Activated CD8-positive, alpha-beta memory T cell treated with anti-CD3 and anti-CD28 coated beads, Interleukin-2, amount 50 U/mL, for 24 hours (primary cell): ENCODE measurements at regions not wholly inside any gene's neighbourhood (a gene's known extent, or its start where the extent isn't known, plus 50 kb on each side); places are given as distances from the start of the nearest gene placed in this dataset.

Experiments
- DNase-seq: peaks from one replicate; pipeline ENCODE4 v3.0.0-alpha.2; 2020; ENCODE audit errors: extremely low read depth

DNA sequence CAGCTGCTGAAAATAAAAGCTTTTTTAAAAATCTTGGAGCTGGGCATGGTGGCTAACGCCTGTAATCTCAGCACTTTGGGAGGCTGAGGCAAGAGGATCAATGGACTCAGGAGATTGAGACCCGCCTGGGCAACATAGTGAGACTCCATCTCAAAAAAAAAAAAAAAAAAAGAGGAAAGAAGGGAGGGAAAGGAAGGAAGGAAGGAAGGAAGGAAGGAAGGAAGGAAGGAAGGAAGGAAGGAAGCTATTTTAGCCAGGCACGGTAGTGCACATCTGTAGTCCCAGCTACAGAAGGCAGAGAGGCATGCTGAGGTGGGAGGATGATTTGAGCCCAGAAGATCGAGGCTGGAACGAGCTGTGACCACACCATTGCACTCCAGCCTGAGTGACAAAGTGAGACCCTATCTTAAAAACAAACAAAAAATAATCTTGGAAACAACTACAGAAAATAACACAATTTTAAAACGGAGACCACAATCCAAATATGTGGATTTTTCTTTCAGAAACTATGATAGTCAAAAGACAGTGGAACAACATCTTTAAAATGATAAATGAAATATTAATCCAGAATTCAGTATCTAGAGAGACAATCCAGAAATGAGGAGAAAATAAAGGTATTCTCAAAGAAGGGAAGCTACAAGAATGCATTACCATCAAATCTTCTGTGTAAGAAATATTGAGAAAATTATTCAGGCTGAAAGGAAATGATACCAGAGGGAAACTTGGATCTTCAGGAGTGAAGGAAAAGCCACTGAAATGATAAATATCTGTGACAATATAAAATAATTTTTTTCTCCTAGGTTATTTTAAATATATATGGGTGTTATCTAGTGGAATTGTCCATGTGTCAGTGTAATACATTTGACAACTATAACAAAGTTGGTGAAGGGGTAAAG, 182.0 kb downstream of the GPX5 start:
- DNase-seq = no peak

DNA sequence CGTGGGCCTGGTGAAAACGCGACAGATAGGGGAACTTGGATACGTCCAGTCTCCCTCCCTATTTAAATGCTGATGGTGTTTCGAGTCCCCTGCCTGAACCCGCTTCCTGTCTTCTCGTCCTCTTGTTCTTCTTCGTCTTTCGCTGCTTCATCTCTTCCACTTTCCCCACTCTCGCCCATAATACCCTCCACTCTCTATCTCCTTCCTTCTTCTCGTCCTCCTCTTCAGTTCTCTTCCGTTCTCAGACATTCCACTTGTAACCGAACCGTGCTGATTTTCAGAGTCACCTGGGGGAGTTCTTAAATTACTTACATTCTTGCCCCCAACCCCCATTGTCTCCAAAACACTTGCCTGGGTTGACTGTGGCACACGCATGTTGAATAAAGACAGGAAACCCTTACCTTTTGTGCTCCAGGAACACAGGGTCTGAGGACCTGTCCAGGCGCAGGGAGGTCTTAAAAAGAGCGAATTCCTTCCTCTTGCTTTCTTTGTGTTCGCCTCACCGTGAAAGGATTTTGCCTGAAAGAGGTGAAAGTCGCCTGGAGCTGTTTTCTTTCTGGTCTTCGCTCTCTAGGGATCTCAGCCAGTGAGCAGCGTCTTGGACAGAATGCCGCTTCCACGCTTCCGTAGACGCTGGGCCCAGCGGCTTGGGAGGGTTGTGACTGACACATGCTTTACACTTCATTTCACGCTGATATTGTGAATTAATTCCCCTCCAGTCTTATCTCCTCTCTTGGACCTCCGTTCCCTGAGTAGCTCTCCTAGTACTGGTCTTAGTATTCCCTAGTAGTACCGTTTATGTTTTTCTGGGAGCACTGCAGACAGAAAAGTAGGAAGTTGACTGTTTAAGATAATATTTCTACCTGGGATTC, 184.0 kb downstream of the GPX5 start:
- DNase-seq = no peak

DNA sequence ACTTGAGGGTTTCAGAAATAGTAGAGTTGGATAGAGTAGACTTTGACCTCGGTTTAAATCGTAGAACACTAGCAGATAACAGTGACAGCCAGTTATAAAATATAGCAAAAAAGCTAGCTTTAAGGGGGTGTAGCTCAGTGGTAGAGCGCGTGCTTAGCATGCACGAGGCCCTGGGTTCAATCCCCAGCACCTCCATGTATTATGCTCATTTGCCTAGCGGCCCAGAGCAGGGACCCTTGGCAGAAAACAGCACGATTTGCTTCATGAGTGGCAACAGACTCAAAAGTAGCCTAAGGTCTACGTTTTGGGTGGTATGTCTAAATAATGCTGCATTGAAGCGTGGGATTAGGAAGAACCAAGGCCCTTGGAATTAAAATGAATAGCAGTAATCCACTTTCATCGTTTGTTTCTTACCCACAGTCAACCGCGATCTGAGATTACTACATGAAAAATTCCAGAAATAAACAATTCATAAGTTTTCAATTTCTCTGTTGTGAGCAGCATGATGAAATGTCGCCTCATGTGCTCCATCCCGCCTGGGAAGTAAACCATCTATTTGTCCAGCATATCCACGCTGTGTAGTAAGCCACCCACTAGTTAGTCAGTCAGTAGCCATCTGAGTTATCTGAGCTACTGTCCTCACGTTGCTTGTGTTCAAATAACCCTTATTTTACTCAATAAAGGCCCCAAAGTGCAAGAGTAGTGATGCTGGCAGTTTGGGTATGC, 184.9 kb downstream of the GPX5 start:
- no peak for DNase-seq

DNA sequence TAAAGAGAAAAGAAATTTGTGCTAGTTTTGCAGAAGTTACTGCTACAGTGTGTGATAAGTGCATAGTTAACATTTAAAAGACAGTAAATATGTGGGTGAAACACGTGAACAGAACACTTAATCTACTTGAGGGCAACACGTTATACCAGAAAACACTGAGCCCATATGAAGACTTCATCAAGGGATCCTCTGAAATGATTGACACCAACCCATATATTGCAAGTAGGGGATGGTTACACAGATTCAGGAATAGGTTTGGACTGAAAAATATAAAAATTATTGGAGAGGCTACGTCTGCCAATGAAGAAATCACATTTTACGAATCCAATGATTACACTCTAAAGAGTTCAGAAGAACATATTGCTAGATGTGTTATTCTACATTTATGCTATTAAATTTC, 185.6 kb downstream of the GPX5 start:
- DNase-seq = no peak

DNA sequence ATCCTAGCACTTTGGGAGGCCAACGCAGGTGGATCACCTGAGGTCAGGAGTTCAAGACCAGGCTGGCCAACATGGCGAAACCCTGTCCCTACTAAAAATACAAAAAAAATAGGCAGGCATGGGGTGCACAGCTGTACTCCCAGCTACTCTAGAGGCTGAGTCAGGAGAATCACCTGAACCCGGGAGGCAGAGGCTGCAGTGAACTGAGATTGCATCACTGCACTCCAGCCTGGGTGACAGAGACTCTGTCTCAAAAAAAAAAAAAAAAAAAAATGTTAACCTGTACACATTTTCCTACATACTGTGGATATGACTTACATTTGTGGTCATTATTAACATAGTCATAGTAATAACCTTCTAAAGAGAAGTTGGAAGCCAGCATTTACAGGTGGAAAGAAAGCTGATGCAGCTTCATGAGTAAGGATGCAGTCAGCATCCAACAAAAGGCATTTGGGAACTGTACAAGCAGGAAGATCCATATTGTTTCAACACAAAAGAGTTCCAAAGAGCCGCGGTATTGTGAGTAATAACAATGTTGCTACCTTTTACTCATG, 186.2 kb downstream of the GPX5 start:
- DNase-seq = no peak

DNA sequence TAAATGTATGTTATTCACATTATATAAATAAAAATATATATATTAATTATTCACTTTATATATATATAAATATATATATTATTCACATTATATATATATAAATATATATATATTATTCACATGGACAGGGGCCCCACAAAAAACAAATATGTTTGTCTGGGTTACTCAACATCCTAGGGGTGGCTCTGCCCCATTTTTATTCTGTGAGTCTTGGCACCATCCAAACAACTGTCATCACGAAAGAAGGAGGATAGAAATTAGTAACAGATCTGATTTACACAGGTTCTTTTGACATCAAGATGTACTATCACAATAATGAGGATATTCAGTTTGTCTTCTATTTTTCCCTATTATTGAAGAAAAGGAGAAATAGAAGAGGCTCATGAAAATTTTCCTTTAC, 187.3 kb downstream of the GPX5 start:
- DNase-seq = no peak

DNA sequence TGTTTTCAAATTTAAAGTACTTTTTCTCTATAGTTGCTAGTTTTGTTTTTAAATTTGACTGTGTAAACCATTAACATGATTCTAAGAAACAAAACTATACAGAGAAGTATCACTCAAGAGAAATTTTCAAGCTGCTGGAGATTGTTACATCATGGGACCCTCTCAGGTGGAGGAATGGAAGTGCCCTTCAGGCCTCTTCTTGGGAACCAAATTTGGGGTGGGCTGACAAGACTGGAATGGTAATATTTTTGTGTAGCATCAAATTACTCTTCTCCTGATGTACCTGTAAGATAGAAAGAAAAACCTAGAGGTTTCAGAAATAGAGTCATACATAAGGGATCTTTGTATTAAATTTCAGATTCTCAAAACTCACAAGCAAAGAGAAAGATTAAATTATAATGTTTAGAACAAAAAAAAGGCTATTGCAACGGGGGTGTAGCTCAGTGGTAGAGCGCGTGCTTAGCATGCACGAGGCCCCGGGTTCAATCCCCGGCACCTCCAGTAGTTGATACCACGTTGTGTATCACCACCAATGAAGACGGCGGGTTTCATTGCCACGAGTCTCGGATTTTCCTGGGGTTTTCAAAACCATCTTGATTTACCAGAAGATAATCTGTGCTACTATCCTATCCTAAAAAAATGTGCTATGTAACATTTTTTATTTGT, 193.7 kb downstream of the GPX5 start:
- DNase-seq = peak; percentile 13

DNA sequence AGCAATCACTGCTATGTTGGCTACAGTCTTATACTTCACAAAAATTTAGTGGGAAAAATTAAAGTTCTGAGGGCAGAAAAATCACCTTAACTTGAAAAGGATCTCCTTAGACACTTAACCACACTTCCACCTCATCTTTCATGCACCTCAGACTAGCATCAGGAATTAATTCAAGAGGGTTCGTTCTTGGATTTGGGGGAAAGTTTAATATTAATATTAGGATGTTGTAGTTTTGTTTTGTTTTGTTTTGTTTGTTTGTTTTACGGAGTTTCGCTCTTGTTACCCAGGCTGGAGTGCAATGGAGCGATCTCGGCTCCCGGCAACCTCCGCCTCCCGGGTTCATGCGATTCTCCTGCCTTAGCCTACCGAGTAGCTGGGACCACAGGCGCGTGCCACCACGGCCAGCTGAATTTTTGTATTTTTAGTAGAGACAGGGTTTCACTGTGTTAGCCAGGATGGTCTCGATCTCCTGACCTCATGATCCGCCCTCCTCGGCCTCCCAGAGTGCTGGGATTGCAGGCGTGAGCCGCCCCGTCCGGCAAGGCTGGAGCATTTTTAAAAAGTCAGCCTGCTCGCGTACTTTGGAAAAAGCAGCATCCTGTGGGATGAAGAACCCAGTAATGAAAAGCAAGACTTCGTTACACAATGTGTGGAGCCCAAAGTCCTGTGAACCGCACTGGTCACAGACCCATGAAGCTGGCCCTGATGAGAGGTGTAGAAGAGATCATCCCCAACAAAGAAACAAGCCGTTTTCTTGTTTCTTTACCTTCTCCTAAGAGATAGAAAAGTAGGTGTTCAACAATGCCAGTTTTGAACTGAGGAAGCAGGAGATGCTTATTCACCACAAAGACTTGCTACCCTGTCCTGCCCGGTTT, 194.9 kb downstream of the GPX5 start:
- DNase-seq = no peak

DNA sequence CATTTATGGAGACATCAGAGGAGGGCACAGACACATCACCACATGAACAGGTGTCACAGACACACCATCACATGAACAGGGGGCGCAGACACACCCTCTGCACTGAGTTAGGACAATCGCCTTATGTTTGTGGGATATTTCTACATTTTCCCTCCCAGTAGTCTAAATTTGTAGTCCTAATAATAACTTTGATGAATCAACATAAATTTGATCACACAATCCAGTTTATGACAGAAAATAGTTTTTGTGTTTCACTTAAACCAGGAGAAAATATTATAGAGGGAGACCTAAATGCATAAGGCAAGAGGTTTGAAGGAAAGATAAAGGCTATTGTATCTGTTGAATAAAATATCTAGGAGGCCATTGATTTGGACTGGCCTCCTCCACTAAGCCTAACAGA, 195.7 kb downstream of the GPX5 start:
- no peak for DNase-seq

DNA sequence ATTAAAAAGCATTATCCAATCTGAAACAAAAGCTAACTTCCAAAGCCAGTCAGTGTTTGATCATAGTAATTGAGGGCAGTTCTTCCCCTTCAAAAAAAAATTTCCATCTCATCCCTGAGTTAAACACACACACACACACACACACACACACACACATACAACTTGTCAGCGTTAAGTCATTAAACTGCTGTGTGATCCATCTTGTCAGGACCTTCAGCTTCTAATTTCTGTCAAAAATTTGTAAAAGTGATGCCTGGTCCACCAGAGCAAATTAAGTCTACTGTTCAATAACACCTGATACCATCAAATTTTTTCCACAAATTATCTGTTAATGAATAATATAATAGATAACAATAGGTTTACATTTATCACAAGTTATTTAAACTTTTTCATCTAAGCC, 198.7 kb downstream of the GPX5 start:
- no peak for DNase-seq

DNA sequence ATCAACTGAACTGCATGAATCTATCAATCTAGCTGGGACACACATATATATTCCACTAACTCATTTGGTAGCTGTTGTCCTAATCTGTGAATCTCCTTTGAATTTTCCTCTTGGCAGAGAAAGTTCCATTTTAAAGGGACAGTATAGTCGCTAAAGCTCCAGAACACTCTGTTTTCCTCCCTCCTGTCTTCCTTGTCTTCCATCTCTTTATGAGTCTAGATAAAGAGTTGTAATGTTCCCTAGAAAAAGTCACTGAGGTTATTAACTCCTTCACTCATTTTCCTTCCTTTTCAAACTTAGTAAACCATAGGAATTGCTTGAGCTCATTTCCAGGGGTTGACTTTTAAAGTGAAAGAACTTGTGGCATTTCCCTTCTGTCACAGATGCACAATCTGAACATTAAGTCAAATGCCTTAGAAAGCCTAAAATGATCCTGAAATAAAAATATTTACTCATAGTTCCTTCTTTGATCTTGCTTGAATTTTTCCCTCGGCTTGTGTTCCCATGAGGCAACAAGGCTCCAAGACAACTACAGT, 198.4 kb downstream of the TRIM27 start:
- no peak for DNase-seq

DNA sequence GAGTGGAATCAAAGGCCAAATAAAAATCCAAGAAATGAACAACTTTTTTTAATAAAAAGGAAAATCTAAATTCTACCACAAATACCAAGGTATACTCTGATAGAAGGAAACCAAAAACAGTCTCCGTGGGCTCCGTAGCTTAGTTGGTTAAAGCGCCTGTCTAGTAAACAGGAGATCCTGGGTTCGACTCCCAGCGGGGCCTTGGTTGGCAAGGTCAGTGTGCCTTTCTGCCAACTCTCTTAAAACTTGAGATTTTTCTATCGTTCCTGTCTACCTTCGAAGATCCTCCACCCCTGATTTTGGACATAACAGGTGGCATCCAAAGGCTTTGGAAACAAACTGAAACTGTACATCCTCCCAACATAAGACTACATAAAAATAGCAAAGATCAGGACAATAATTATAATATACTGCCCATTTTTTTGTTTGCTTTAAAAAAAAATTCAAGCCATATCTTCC, 197.9 kb downstream of the TRIM27 start:
- no peak for DNase-seq

DNA sequence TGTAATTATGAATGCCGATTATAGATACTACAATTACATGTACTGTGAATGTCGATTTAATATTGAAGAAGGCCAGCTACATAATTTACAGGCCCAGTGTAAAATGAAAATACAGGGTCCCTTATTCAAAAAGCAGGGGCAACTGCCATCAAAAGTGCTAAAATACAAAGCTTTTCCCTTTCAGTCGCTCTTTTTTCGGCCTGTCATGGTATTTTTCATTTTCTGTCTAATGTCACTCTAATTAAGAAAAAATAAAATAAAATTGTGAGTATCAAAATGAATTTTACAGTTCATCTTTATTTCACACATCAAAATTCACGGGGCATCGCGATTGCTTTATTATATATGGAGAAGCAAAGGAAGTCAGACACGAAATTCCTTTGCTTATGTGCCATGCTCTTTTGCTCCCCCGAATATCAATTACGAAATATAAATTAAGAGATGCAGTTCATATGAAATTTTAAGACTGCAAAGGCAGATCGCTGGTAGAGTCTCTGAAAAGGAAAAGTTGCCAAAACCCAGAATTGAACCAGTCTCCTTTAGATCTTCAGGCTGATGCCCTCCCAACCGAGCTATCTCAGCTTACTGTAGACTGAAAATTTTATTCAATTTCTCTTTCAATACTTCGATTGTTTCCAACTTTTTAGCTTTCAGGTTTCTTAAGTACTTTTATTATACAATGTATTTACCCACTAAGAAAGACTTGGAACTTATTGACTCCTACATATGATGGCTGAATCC, 197.0 kb downstream of the TRIM27 start:
- DNase-seq = no peak

DNA sequence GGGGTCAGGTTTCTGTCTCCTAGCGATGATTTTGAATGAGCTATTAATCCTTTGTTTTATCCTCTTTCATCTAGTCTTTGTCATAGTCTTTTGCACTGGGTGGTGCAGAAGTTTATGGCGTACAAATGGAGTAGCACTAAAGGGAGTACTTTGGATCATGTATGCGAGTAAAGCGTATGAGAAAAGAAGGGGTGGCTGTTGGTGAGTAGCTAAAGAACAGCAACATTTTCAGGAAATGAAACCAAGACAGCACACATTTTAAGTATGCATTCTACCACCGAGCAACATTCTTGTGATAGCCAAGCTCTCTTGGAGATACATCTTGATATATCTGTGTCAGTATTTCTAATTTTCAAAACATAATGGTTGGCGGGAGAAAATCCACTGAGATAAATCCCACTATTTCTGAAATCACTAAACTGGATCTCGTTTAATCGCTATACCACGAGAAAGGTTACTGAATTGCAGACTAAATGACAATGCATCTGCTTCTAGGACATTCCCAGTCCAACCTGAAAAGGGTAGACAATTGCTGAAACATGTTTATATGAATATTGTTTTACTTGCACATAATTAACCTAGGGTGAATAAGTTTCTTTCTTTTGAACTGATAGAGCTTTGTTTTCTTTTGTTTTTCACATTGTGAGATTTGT, 196.1 kb downstream of the TRIM27 start:
- no peak for DNase-seq

DNA sequence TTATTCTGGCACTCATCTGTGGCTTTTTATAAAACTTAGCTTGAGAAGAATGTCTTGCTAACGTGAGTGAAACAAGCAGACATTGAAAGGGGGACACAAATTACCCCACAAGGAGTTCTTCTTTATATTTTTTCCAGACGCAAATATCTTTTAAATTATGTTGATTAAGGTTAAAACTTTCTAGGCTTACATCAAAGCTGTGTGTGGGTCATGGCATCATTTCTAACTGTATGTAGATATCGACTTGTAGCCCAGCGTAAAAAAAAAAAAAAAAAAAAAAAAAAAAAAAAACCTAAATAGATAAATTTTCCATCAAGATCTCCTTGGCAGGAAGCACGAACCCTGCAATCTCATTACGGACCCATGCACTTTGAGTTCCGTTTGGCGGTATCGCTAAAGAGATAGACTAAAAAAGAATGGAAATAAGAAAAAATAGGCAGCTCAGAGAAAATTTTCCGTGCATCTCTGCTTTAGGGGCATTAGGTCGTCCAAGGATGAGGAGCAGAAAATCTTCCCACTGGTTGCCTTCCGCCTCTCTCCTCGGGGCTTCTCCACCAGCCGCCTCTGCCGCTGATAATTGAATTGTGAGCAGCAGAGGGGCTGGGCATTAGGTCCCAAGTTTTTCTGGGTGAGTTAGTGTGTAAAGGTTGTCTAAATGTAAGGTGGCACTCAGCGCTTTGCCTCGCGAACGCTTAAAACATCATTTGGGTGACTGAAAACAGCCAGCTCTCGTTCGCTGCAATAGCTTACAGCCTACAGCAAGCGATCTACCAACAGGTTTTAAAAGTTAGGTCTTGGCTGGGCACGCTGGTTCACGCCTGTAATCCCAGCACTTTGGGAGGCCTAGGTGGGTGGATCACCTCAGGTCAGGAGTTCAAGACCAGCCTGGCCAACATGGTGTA, 194.0 kb downstream of the TRIM27 start:
- no peak for DNase-seq

DNA sequence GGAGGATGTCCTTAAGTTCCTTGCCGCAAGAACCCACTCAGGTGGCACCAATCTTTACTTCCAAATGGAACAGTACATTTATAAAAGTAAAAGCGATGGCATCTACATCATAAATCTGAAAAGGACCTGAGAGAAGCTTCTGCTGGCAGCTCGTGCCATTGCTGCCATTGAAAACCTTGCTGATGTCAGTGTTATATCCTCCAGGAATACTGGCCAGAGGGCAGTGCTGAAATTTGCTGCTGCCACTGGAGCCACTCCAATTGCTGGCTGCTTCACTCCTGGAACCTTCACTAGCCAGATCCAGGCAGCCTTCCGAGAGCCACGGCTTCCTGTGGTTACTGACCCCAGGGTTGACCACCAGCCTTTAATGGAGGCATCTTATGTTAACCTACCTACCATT, 191.7 kb downstream of the TRIM27 start:
- no peak for DNase-seq

DNA sequence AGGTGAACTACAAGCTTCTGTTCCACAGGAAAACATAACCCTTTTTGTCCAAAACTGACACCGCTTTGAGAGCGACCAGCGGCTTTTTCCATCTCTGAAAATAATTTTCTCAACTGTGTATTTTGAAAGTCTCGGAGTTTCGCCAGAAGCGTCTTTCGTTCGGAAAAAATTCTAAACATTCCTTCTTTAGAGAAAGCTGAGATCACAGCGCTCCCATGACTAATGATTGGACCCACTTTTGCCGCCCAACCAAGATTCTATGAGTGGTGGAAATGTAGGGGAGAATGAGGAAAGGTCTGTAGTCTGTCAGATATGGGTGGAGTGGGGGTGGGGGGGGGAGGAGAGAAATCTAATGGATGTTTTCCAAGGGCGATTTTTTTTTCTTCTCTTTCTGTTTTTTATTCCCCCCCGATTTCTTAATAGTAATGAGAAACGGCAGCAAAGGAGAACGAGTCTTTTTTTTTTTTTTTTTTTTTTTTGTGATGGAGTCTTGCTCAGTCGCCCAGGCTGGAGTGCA, 189.3 kb downstream of the TRIM27 start:
- no peak for DNase-seq

DNA sequence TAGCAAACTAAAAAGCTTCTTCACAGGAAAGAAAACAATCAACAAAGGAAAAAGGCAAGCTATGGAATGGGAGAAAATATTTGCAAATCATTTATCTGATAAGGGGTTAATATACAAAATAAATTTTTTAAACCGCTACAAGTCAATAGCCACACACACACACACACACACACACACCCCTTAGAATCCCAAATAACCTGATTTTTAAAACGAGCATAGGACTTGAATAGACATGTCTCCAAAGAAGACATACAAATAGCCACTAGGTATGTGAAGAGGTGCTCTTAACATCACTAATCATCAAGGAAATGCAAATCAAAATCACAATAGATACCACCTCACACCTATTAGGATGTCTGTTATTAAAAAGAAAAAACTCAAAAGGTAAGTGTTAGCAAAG, 187.7 kb downstream of the TRIM27 start:
- no peak for DNase-seq
